D721Med (cell line): ENCODE measurements at regions not wholly inside any gene's neighbourhood (a gene's known extent, or its start where the extent isn't known, plus 50 kb on each side); places are given as distances from the start of the nearest gene placed in this dataset.

Source experiments
- DNase-seq: peaks from one replicate; pipeline ENCODE4 v3.0.0; 2011; ENCODE audit warnings: low spot score; ENCODE audit not compliant: insufficient read length
- FAIRE-seq: peaks from 2 replicates; lab custom pipeline; 2011; peaks lifted over from hg19 to GRCh38; lab: Jason Lieb, UNC
- TF ChIP-seq, protein P1 (sequence below): IDR thresholded peaks from 2 replicates; pipeline ENCODE4 v1.5.1; 2012; ENCODE audit warnings: mild to moderate bottlenecking, control low read depth; ENCODE audit not compliant: insufficient read depth; ENCODE audit errors: missing control alignments

- FAIRE-seq = no peak
- no peak for DNase-seq
- TF ChIP-seq, protein P1, sequence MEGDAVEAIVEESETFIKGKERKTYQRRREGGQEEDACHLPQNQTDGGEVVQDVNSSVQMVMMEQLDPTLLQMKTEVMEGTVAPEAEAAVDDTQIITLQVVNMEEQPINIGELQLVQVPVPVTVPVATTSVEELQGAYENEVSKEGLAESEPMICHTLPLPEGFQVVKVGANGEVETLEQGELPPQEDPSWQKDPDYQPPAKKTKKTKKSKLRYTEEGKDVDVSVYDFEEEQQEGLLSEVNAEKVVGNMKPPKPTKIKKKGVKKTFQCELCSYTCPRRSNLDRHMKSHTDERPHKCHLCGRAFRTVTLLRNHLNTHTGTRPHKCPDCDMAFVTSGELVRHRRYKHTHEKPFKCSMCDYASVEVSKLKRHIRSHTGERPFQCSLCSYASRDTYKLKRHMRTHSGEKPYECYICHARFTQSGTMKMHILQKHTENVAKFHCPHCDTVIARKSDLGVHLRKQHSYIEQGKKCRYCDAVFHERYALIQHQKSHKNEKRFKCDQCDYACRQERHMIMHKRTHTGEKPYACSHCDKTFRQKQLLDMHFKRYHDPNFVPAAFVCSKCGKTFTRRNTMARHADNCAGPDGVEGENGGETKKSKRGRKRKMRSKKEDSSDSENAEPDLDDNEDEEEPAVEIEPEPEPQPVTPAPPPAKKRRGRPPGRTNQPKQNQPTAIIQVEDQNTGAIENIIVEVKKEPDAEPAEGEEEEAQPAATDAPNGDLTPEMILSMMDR = no peak
Observed at GRCh38 chr11:7849018-7849417, 52.3 kb upstream of the OR5P2 start.
